Activated CD8-positive, alpha-beta T cell treated with anti-CD3 and anti-CD28 coated beads for 36 hours (primary cell): ENCODE measurements at regions not wholly inside any gene's neighbourhood (a gene's known extent, or its start where the extent isn't known, plus 50 kb on each side); places are given as distances from the start of the nearest gene placed in this dataset.
A peak's percentile ranks its signal among the peaks of the same experiment; 100 is the strongest.

Experiments
- ATAC-seq: fragments of 200-7000 bp; cut with Tn5 transposase; one replicate; pipeline ENCODE4 v1.10.0; 2021; ENCODE audit warnings: mild to moderate bottlenecking, moderate library complexity
- CTCF ChIA-PET: fragments of 350-600 bp; sonication (Branson Sonifier 250); formaldehyde crosslinking; loops from one replicate; lab custom pipeline; 2021; ENCODE audit warnings: antibody characterized with exemption; lab: Charles Lee
- POLR2A ChIA-PET: fragments of 350-600 bp; sonication (Branson Sonifier 250); formaldehyde crosslinking; loops from one replicate; lab custom pipeline; 2021; ENCODE audit warnings: antibody characterized with exemption; lab: Charles Lee
- DNase-seq: peaks from one replicate; pipeline ENCODE4 v3.0.0-alpha.2; 2020
- H3K27ac Mint-ChIP-seq: one replicate; pipeline ENCODE4 v1.8.0; 2021; ENCODE audit warnings: mild to moderate bottlenecking, mixed read lengths
- H3K27me3 Mint-ChIP-seq: one replicate; pipeline ENCODE4 v1.8.0; 2021; ENCODE audit warnings: mixed read lengths
- H3K36me3 Mint-ChIP-seq: one replicate; pipeline ENCODE4 v1.8.0; 2021; ENCODE audit warnings: low read depth, mixed read lengths
- H3K4me1 Mint-ChIP-seq: one replicate; pipeline ENCODE4 v1.8.0; 2021; ENCODE audit warnings: low read depth, mixed read lengths
- H3K4me3 Mint-ChIP-seq: one replicate; pipeline ENCODE4 v1.8.0; 2021; ENCODE audit warnings: mild to moderate bottlenecking, moderate library complexity, mixed read lengths
- H3K9me3 Mint-ChIP-seq: one replicate; pipeline ENCODE4 v1.8.0; 2021; ENCODE audit warnings: mixed read lengths
- intact Hi-C: fragments of 100-400 bp; cut with micrococcal nuclease; formaldehyde crosslinking; loops from one replicate; pipeline ENCODE4 v1.10.0; 2022
- TF ChIP-seq, protein P1 (sequence below): fragments of 200-600 bp; IDR thresholded peaks from one replicate; pipeline ENCODE4 v1.8.0; 2022; ENCODE audit warnings: antibody characterized with exemption, mild to moderate bottlenecking

DNA sequence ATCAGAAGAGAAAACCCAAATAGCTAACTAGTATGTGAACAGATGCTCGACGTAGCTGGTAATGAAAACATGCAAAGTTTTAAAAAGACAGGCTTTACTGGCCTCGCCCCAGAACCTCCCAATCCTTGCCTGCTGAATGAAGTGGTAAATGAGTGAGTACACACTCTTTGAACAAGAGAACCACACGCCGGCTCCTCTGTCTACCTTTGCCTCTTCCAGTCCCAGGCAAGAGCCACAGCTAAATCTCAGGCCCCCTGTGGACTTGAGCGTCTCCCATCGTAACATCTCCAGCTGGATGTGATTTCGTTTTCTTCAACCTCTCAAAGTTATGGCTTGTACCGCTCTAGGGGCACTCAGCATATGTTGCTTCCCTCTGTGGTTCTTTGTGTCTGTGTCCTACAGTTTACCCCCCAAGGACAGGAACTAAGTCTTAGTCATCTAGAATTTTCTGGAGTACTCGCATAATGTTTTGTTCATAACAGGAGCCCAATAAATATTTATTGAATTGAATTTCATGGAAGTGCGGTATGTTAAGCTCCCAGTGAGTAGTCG is 153.2 kb upstream of the TAB2 start:
- ChIA-PET CTCF (interaction anchor here (1.4 to 2.7 kb wide), 6 partner anchors 10 to 268 kb away, joined by 3 to 9 read pairs (median 4); no protein-coding TSS in a partner anchor), POLR2A (interaction anchor here (0.9 to 1.4 kb wide), 4 partner anchors 10 to 25 kb away, joined by 3 to 5 read pairs (median 4); no protein-coding TSS in a partner anchor)
- no peaks in the 10 kb centered on the region for H3K27me3 Mint-ChIP-seq

DNA sequence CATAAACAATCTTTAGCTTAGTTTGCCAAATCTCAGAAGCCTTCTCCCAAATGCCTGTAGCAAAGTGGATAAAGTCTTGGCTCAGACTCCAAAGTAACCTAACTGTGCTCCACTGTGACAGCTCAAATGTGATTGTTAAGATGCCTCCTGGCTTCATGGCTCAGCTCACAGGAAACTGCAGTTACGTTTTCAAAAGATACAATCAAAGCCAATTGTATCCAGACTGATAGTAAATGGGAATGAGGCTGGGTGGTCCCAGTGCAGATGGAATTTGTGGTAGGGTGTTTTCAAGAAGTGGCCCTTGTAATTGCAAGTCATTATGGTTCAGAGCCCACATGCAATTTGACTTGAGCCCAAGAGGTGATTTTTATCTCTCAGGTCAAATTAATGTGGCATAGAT is 151.2 kb upstream of the TAB2 start:
- peaks cover 41% of the 10 kb centered on the region for H3K4me1 Mint-ChIP-seq
- intact Hi-C loops = no loop called here
- H3K36me3 Mint-ChIP-seq = no peaks in the 10 kb centered on the region
- no peak for ATAC-seq
- TF ChIP-seq, protein P1, sequence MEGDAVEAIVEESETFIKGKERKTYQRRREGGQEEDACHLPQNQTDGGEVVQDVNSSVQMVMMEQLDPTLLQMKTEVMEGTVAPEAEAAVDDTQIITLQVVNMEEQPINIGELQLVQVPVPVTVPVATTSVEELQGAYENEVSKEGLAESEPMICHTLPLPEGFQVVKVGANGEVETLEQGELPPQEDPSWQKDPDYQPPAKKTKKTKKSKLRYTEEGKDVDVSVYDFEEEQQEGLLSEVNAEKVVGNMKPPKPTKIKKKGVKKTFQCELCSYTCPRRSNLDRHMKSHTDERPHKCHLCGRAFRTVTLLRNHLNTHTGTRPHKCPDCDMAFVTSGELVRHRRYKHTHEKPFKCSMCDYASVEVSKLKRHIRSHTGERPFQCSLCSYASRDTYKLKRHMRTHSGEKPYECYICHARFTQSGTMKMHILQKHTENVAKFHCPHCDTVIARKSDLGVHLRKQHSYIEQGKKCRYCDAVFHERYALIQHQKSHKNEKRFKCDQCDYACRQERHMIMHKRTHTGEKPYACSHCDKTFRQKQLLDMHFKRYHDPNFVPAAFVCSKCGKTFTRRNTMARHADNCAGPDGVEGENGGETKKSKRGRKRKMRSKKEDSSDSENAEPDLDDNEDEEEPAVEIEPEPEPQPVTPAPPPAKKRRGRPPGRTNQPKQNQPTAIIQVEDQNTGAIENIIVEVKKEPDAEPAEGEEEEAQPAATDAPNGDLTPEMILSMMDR = no peak
- H3K27me3 Mint-ChIP-seq = no peaks in the 10 kb centered on the region
- peaks cover 3% of the 10 kb centered on the region for H3K9me3 Mint-ChIP-seq
- peak overlapping the region; percentile 7 for H3K27ac Mint-ChIP-seq
- CTCF ChIA-PET = interaction anchor here (0.9 to 1.5 kb wide), 4 partner anchors 13 to 150 kb away, joined by 3 to 4 read pairs (median 3); no protein-coding TSS in a partner anchor
- peak overlapping the region; percentile 16 for H3K4me3 Mint-ChIP-seq
- no peak for DNase-seq
- POLR2A ChIA-PET = interaction anchor here (1.0 kb wide), 1 partner anchor 10 kb away, joined by 3 read pairs; no protein-coding TSS in a partner anchor

More for the DNA sequence above, 153.2 kb upstream of the TAB2 start:
- ATAC-seq = no peak
- Mint-ChIP-seq H3K4me3 (no peak overlapping the region), H3K36me3 (no peaks in the 10 kb centered on the region), H3K9me3 (peaks cover 3% of the 10 kb centered on the region), H3K4me1 (peaks cover 24% of the 10 kb centered on the region), H3K27ac (no peak overlapping the region)
- TF ChIP-seq, protein P1 = no peak
- intact Hi-C loops = no loop called here
- DNase-seq = no peak

DNA sequence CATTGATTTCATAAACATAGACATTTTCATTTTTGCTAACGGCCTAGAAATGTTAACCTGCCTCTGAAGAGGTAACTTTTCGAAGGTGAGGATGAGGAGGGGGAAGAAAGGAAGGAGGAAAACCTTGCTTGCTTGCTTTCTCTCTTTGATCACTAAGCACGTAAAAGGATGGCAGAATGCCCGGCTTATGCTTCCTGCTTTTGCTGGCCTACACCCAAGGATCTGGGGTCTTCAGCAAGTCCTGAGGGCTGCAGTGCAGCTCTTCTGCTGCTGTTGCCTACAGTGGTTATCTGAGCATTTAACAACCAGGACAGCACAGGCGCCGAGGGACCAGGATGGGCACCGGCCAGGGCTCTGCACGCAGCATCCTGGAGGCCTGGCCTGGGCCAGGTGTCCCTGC is 150.8 kb upstream of the TAB2 start:
- Mint-ChIP-seq H3K4me3 (peak overlapping the region; percentile 16), H3K27ac (peak overlapping the region; percentile 7), H3K4me1 (peaks cover 43% of the 10 kb centered on the region), H3K9me3 (peaks cover 3% of the 10 kb centered on the region), H3K27me3 (no peaks in the 10 kb centered on the region), H3K36me3 (no peaks in the 10 kb centered on the region)
- ChIA-PET CTCF (interaction anchor here (0.9 to 1.5 kb wide), 3 partner anchors 13 to 140 kb away, joined by 3 to 4 read pairs (median 3); no protein-coding TSS in a partner anchor), POLR2A (interaction anchor here (1.0 kb wide), 1 partner anchor 9 kb away, joined by 3 read pairs; no protein-coding TSS in a partner anchor)
- TF ChIP-seq, protein P1 = no peak
- intact Hi-C loops = no loop called here
- ATAC-seq (no peak), DNase-seq (no peak)

DNA sequence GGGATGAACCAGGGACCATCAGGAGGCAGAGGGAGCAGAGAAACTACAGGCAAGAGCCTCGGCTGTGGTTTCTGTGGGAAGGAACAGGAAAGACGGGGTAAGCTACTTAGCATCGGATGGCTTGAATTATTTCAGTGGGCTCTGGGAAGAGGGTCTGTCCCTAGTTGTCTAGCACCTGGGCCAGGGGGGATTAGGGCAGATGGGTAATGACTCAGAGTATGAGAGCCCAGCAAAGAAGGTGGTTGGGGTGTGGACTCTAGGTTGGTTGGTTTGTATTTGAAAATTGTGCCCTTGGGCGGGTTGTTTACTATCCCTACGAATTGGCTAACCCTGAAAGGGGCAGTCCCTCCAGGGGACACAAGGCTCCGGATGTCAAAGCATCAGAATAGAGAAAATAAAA is 148.5 kb upstream of the TAB2 start:
- POLR2A ChIA-PET = interaction anchor here (1.1 kb wide), 1 partner anchor 15 kb away, joined by 3 read pairs; no protein-coding TSS in a partner anchor
- Mint-ChIP-seq H3K9me3 (peaks cover 3% of the 10 kb centered on the region), H3K4me1 (peaks cover 43% of the 10 kb centered on the region), H3K36me3 (no peaks in the 10 kb centered on the region), H3K27me3 (no peaks in the 10 kb centered on the region), H3K27ac (peak overlapping the region; percentile 44), H3K4me3 (no peak overlapping the region)
- CTCF ChIA-PET = interaction anchor here (1.0 to 1.4 kb wide), 3 partner anchors 12 to 92 kb away, joined by 3 read pairs; no protein-coding TSS in a partner anchor
- intact Hi-C loops = no loop called here
- ATAC-seq = peak; percentile 57
- peak; percentile 32 for DNase-seq
- TF ChIP-seq, protein P1 = no peak
